ENCODE measurements at regions not wholly inside any gene's neighbourhood (a gene's known extent, or its start where the extent isn't known, plus 50 kb on each side); places are given as distances from the start of the nearest gene placed in this dataset.

GRCh38 chr15:25932696-25933095 lies 69.6 kb upstream of the ATP10A start:
- no peaks in the 10 kb centered on the region for H3K36me3 ChIP-seq
- intact Hi-C loops (cut with DNase I; ENCODE audit: low total_unique reads) = loop anchor here (2.0 to 10.0 kb wide), 3 partner anchors 68 to 420 kb away; partner anchors contain the start of gene ATP10A
- no peak overlapping the region for H3K27ac ChIP-seq
- H3K4me1 ChIP-seq = peaks cover 0 to 10% (median 6%) of the 10 kb centered on the region in 4 donors
- no peak for TF ChIP-seq CTCF (IDR thresholded peaks at IDR 0.05)
- no peaks in the 10 kb centered on the region for H3K27me3 ChIP-seq
- no peak overlapping the region for H3K4me3 ChIP-seq
- DNase-seq = no peak
- H3K9me3 ChIP-seq = peaks cover 0 to 7% (median 0%) of the 10 kb centered on the region in 3 donors

GRCh38 chr15:25931851-25932250 lies 68.7 kb upstream of the ATP10A start:
- Histone ChIP-seq H3K9me3 (peaks cover 0 to 7% (median 0%) of the 10 kb centered on the region in 3 donors), H3K4me3 (no peak overlapping the region), H3K4me1 (peaks cover 0 to 10% (median 6%) of the 10 kb centered on the region in 4 donors), H3K27ac (no peak overlapping the region), H3K27me3 (no peaks in the 10 kb centered on the region), H3K36me3 (no peaks in the 10 kb centered on the region)
- TF ChIP-seq CTCF (IDR thresholded peaks at IDR 0.05) = no peak
- intact Hi-C loops (cut with DNase I; ENCODE audit: low total_unique reads) = loop anchor here (2.0 to 10.0 kb wide), 3 partner anchors 67 to 420 kb away; partner anchors contain the start of gene ATP10A
- DNase-seq = no peak

- Histone ChIP-seq H3K4me1 (peaks cover 0 to 10% (median 6%) of the 10 kb centered on the region in 4 donors), H3K4me3 (no peak overlapping the region)
- intact Hi-C loops (cut with DNase I; ENCODE audit: low total_unique reads) = loop anchor here (5.0 to 10.0 kb wide), 2 partner anchors 66 to 419 kb away; partner anchors contain the start of gene ATP10A
These were observed 67.8 kb upstream of the ATP10A start for GRCh38 chr15:25930931-25931330.

More at GRCh38 chr15:25930931-25931330, 67.8 kb upstream of the ATP10A start:
- Histone ChIP-seq H3K36me3 (no peaks in the 10 kb centered on the region), H3K27me3 (no peaks in the 10 kb centered on the region), H3K9me3 (peaks cover 0 to 7% (median 0%) of the 10 kb centered on the region in 3 donors), H3K27ac (no peak overlapping the region)
- DNase-seq = no peak
- TF ChIP-seq CTCF (IDR thresholded peaks at IDR 0.05) = no peak
